NOMO-1 (cell line): ENCODE measurements at regions not wholly inside any gene's neighbourhood (a gene's known extent, or its start where the extent isn't known, plus 50 kb on each side); places are given as distances from the start of the nearest gene placed in this dataset.
"Not testable (repeated sequence)": the region's sequence is repeated elsewhere in the genome, so short reads cannot be mapped to it uniquely, and the experiment has no call there.

ENCODE experiments used
- DNase-seq, 2 experiments: peaks; one replicate each; lab custom pipeline; 2025; ENCODE audit not compliant: unreplicated experiment in 2 of 2; lab: John Stamatoyannopoulos, UW

- no peak for DNase-seq
These were observed 56.2 kb upstream of the TNPO1 start for GRCh38 chr5:72760259-72760658.

GRCh38 chr5:72752909-72753308, 63.6 kb upstream of the TNPO1 start:
- DNase-seq, result no peak

DNA sequence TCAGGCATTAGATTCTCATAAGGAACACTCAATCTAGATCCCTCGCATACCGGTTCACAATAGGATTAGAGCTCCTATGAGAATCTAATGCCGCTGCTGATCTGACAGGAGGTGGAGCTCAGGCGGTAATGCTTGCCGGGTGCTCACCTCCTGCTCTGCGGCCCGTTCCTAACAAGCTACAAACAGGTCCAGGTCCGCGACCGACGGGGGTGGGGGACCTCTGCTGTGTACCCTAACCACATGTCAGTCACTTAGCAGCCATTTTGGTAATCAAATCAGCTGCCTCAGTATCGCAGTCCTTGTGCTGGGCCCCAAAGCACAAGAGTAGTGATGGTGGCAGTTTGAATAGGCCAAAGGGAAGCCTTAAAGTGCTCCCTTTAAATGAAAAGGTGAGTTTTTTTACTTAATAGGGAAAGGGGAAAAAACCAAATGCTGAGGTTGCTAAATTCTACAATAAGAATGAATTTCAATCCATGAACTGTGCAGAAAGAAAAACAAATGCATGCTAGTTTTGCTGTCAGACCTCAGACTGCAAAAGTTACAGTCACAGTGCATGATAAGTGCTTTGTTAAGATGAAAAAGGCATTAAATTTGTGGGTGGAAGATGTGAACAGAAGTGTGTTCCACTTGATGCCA, 67.0 kb upstream of the TNPO1 start:
- DNase-seq, result no peak

- DNase-seq, result no peak
These were observed 68.6 kb upstream of the TNPO1 start for GRCh38 chr5:72747826-72748225.

GRCh38 chr5:72746736-72747135, 69.7 kb upstream of the TNPO1 start:
- no peak for DNase-seq

GRCh38 chr5:72744136-72744535, 72.3 kb upstream of the TNPO1 start:
- DNase-seq, result no peak

DNA sequence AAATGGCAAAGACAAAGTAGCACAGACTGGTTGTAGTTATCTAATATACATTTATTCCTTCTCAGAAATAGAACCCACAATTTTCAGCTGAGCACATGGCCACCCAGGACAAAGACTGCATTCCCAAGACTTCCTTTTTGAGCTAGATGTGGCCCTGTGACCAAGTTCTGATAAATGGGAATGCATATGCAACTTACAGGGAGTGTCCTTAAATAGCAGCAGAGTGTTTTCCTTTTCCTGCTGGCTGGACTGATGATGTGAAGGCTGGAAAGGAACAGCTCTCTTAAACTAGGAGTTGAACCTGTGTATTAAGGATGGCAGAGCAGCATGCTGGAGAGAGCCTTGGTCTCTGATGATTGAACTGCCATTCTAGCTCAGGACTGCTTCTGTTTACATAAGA, 74.7 kb upstream of the TNPO1 start:
- no peak for DNase-seq

GRCh38 chr5:72733810-72734209, 82.7 kb upstream of the TNPO1 start:
- DNase-seq, result no peak

- no peak for DNase-seq
These were observed 92.9 kb upstream of the TNPO1 start for GRCh38 chr5:72723581-72723980.

DNA sequence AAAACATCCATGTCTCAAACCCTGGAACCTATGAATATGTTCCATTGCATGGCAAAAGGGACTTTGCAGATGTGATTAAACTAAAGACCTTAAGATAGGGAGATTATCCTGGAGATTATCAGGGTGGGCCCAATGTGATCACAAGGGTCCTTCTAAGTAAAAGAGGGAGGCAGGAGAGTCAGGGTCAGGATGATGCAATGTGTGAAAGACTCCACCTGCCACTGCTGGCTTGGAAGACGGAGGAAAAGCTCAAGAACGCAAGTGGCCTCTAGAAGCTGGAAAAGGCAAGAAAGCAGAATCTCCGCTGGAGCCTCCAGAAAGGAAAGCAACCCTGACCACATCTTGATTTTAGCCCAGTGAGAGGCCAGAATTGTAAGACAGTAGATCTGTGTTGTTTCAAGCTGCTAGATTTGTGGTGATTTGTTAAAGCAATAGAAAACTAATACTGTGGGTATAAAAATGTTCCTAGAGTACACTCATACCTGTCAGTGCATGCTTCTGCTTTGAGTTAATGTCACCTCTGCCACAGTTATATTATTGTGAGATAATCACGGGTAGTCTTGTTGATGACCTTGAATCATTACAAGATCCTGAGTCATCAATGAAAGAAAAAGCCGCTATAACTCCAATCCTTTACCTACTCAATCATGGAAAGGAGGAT, 93.5 kb upstream of the TNPO1 start:
- no peak for DNase-seq

DNA sequence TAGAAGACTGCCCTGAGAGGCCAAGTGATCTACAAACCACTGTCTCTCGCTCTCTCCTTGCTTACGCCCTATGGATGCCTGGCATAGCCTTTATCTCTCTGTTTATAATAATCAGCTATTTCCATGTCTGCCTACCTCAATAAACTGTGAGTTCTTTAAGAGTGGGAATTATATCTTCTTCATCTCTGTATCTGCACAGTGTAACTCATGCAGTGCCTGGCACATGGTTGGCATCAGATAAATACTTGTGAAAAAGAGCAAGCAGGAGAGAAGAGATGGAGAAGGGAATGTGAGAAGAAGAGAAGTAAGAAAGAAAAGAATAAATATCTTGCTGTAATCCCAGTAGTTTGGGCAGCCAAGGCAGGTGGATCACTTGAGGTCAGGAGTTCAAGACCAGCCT, 94.6 kb upstream of the TNPO1 start:
- DNase-seq, result no peak

DNA sequence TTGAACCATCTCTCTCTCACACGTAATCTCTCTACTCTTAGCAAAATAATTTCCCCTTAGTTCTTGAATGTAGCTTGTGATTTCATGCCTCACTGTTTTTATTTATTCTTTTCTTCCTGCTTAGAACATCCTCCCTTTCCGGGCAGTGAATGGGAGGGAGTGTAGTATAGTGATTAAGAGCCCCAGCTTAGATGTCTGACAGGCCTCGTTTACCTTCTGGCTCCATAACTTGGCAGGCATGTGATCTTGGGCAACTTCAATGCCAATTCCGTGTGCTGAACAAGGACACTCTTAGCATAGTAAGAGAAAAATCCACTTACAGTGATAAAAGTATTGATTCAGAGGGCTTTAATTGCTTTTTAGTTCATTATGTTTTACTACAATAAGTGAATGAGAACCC, 96.3 kb upstream of the TNPO1 start:
- DNase-seq, result no peak

DNA sequence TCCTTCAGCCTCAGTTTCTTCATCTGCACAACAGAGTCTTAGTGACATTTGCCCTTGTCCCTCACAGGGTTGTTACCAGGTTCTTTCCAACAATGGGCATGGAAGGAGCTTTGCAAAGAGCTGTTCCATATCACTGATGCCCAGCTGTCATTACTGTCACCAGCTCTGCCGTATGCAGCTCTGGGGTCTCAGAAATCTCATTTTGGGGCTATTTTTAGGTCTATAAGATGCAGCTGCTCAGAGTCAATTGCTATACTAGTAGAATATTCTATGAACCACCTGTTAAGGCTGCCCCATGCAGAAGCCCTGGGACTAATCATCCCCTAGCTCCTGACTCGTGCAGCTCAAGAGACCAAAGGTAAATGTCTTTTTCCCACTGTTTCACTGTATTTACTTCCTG, 105.1 kb upstream of the TNPO1 start:
- DNase-seq, result no peak

- no peak for DNase-seq
These were observed 107.1 kb upstream of the TNPO1 start for GRCh38 chr5:72709341-72709740.

- no peak for DNase-seq
These were observed 111.3 kb upstream of the TNPO1 start for GRCh38 chr5:72705178-72705577.

DNA sequence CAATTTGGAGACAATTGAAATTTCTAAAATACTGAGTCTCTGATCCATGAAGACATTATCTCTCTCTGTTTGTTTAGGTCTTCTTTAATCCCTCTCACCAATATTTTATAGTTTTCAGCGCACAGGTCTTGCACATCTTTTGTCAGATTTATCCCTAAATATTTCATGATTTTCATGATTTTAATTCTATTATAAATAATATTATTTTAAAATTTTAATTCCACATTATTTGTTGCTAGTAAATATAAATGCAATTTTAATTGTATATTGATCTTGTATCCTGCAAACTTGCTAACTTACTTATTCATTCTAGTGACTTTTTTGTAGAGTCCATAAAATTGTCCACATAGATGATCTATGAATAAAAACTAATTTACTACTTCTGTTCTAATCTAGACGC, 112.6 kb upstream of the TNPO1 start:
- DNase-seq, result no peak

DNA sequence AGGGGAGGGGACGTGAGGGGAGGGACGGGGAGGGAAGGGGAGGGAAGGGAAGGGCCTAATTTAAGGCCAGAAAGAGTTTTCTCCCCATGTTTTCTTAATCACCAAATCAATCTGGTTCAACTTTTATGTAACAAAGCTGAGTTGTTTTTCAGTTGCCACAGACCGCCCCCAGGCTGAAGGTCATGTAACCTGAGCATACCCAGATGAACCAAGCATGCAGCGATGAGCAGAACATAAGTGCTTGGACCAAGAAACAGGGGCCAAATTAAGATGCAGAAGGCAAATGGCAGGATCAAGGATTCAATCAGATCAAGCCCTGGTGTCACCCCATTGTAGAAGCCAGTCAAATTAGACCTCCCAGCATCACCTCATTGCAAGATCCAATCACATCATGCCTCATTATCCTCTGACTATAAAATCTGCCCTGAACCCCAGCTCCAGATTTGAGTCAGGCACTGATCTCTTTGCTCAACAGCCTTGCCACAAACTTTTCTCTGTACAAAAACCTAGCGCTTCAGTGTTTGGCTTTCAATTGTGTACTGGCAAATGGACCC, 113.5 kb upstream of the TNPO1 start:
- no peak for DNase-seq

- not testable (repeated sequence) for DNase-seq
These were observed 114.4 kb upstream of the TNPO1 start for GRCh38 chr5:72702105-72702504.

GRCh38 chr5:72698481-72698880, 118.0 kb upstream of the TNPO1 start:
- DNase-seq, result no peak

GRCh38 chr5:72697622-72698021, 118.8 kb upstream of the TNPO1 start:
- no peak for DNase-seq

DNA sequence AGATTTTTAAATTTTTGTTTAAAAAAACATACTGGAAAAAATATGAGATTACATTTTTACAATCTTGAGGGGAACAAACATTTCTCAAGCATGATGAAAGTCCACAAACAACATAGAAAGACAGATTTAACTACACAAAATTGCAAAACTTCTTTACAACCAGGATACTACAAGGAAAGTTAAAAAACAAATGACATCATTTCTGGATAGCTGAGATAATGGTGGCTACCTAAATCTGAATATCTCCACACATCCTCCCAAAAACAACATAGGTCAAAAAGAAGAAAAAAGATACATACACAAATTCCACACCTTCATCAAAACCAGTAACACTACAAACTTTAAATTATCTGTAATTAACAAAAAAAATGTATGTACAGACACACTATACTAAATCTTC, 120.8 kb upstream of the TNPO1 start:
- DNase-seq, result no peak

GRCh38 chr5:72694856-72695255, 121.6 kb upstream of the TNPO1 start:
- no peak for DNase-seq
